PFSK-1 (cell line): ENCODE measurements at regions not wholly inside any gene's neighbourhood (a gene's known extent, or its start where the extent isn't known, plus 50 kb on each side); places are given as distances from the start of the nearest gene placed in this dataset.

Experiments
- FOXP2 ChIP-seq: optimal IDR thresholded peaks from 2 replicates; pipeline ENCODE3; 2011; ENCODE audit warnings: borderline replicate concordance, control low read depth, inconsistent platforms; ENCODE audit not compliant: insufficient read depth; ENCODE audit errors: extremely low read length, extremely low read depth
- POLR2AphosphoS5 ChIP-seq: IDR thresholded peaks from 2 replicates; pipeline ENCODE4 v1.6.1; 2012; ENCODE audit warnings: low read depth, mild to moderate bottlenecking, control low read depth, low read length, moderate library complexity
- SIN3A ChIP-seq: IDR thresholded peaks from 2 replicates; pipeline ENCODE4 v1.6.1; 2012; ENCODE audit warnings: mild to moderate bottlenecking, low read length, moderate library complexity, borderline replicate concordance; ENCODE audit not compliant: insufficient read depth
- TAF1 ChIP-seq: IDR thresholded peaks from 2 replicates; pipeline ENCODE4 v1.6.1; 2012; ENCODE audit warnings: low read length, control low read depth, borderline replicate concordance; ENCODE audit not compliant: insufficient read depth
- TF ChIP-seq, protein P1 (sequence below), 2 experiments: IDR thresholded peaks; 2 replicates each; pipeline versions ENCODE4 v1.6.1 to v1.8.0; 2011 to 2012; ENCODE audit warnings: low read depth in 2 of 2, low read length in 2 of 2, control low read depth in 1 of 2, inconsistent platforms in 1 of 2, mild to moderate bottlenecking in 1 of 2, moderate library complexity in 1 of 2; ENCODE audit not compliant: insufficient read depth in 1 of 2

DNA sequence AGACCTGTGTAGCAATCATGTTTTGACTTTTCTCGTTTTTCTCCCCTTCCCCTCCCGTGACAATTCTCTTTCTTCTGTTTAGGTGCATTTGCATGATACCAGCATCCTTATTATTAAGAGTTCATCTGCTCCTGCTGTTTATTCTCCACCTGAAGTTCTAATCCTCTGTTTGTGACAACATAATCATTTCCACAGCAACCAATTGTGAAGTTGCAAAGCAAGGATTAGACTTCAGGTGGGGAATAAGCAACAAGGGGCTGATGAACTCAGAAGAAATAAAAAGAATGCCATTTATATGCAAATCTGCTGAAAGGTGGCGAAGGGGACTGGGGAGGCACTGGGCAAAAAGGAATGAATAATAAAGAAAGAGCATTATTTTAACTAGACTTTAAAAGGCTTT is 124.8 kb upstream of the LINC00305 start:
- TF ChIP-seq, protein P1, sequence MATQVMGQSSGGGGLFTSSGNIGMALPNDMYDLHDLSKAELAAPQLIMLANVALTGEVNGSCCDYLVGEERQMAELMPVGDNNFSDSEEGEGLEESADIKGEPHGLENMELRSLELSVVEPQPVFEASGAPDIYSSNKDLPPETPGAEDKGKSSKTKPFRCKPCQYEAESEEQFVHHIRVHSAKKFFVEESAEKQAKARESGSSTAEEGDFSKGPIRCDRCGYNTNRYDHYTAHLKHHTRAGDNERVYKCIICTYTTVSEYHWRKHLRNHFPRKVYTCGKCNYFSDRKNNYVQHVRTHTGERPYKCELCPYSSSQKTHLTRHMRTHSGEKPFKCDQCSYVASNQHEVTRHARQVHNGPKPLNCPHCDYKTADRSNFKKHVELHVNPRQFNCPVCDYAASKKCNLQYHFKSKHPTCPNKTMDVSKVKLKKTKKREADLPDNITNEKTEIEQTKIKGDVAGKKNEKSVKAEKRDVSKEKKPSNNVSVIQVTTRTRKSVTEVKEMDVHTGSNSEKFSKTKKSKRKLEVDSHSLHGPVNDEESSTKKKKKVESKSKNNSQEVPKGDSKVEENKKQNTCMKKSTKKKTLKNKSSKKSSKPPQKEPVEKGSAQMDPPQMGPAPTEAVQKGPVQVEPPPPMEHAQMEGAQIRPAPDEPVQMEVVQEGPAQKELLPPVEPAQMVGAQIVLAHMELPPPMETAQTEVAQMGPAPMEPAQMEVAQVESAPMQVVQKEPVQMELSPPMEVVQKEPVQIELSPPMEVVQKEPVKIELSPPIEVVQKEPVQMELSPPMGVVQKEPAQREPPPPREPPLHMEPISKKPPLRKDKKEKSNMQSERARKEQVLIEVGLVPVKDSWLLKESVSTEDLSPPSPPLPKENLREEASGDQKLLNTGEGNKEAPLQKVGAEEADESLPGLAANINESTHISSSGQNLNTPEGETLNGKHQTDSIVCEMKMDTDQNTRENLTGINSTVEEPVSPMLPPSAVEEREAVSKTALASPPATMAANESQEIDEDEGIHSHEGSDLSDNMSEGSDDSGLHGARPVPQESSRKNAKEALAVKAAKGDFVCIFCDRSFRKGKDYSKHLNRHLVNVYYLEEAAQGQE (IDR thresholded peaks at IDR 0.05; ENCODE audit: insufficient read depth in 1 of 2, low read depth in 2 of 2, low read length in 2 of 2), result no peak
- TF ChIP-seq POLR2AphosphoS5 (no peak), TAF1 (no peak), SIN3A (no peak), FOXP2 (no peak)
